GM21367 (cell line): ENCODE measurements at regions not wholly inside any gene's neighbourhood (a gene's known extent, or its start where the extent isn't known, plus 50 kb on each side); places are given as distances from the start of the nearest gene placed in this dataset.
"Not testable (repeated sequence)": the region's sequence is repeated elsewhere in the genome, so short reads cannot be mapped to it uniquely, and the experiment has no call there.

Experiments used
- ATAC-seq: cut with Tn5 transposase; IDR thresholded peaks from one replicate; pipeline ENCODE4 v1.9.1; 2021; ENCODE audit not compliant: unreplicated experiment

- not testable (repeated sequence) for ATAC-seq
Measured at GRCh38 chr15:69879963-69880362, 217.8 kb downstream of the TLE3 start.

DNA sequence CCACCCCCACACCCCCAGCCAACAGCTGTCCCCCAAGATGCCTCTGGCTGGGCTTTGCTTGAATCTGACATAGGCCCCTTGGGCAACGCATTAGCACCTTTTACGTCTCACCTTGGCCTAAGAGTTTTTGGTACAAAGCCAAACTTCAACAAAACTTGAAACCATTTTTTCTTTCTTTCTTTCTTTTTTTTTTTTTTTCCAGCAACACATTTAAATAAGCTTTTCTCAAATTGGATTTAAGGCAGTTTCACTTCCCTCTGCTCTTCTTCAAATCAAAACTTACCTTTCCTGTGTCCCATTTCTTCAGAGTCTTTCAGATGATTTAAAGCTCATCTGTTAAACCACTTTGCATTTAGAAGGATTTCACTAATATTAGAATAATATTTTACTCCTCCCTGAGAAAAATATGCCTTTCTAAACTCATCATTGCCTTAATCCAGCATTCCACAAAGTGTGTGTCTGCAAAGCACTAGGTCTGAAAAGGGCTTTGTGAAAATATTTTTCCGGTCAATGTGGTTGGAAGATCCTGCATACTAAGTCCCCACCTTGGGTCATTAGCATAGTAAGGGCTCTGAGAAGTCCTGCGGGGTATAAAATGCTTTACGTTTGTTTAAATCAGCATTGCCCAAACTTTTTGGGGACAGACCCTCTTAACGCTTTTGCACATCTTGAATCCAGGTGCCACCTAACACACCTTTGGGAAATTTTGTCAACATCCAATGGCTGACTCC lies 217.0 kb downstream of the TLE3 start:
- ATAC-seq: no peak

GRCh38 chr15:69881302-69881670 lies 216.4 kb downstream of the TLE3 start:
- peak; percentile 33 for ATAC-seq

GRCh38 chr15:69881766-69882165 lies 216.0 kb downstream of the TLE3 start:
- ATAC-seq: peak; percentile 70

DNA sequence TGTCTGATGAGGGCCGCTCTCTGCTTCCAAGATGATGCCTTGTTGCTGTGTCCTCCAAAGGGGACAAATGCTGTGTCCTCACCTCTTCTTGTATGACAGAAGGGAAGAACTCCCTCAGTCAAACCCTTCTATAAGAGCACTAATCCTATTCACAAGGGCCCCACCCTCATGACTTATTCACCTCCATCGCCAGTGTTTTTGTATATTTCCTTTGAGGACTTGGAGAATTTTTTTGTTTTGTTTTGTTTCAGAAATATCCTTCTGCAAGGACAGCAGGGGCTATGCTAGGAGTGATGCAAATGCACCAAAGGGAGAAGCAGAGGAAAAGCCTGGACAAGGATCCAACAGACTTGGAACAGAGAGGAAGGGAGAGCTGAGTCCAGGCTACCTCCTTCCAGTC lies 214.4 kb downstream of the TLE3 start:
- no peak for ATAC-seq

- ATAC-seq: no peak
Measured at GRCh38 chr15:69885173-69885955, 212.4 kb downstream of the TLE3 start.

- no peak for ATAC-seq
Measured at GRCh38 chr15:69887009-69887408, 210.7 kb downstream of the TLE3 start.

GRCh38 chr15:69887553-69887952 lies 210.2 kb downstream of the TLE3 start:
- ATAC-seq: no peak

GRCh38 chr15:69888406-69888805 lies 209.3 kb downstream of the TLE3 start:
- no peak for ATAC-seq

DNA sequence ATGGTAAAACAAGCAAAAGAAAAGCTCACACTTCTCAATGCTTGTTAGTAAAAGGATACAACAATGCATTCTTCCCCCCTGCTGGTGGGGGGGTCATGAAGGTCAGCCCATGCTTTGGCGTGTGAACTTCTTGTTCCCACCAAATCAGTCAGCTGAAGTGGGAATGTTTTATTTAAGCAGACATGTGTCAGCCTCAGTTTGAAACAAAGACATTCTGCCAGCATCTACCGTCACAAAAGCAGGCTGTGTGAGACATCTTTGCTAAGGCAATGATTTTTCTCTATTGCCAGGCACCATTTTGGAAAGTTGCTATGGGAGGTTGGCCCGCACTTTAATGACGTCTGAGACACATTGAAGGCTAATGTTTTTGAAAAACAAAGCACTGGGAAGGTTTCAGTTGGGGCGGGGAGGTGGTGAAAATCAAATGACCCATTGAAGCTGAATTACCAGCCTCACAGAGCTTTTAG lies 206.6 kb downstream of the TLE3 start:
- no peak for ATAC-seq

DNA sequence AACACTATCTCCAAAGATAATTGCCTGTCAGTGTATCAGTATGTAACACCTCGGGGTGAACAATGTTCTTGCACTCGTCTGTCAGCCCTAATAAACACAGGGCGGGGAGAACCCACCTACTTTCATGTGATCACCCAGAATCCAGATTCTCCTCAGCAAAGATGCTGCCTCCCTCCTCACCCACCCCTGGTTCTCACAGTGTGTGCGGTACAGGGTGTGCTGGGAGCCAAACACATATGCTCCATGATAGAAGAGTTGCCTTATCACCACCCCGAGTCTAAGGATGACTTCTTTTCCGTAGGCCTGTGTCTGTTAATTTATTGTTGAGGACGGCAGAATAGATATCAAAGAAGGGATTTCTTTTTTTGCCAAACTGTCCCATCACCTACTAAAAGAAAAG lies 206.1 kb downstream of the TLE3 start:
- ATAC-seq: no peak

DNA sequence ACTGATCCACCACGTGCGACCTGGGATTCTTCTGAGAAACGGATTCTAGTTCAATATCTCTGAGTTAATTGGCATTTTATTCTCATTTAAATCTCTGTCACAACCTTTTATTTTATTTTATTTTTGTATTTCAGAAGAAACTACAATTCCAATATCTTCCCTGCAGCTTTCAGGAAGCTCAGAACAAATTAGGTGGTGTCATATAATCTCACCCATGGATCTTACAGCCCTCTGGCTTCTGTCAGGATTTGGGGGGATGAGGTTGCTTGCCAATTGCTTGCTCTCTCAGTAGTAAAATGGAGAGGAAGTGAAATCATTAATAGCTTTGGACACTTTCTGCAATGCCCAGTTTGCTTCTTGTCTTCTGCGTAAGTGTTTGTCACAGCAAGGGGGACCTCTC lies 205.4 kb downstream of the TLE3 start:
- ATAC-seq: no peak

DNA sequence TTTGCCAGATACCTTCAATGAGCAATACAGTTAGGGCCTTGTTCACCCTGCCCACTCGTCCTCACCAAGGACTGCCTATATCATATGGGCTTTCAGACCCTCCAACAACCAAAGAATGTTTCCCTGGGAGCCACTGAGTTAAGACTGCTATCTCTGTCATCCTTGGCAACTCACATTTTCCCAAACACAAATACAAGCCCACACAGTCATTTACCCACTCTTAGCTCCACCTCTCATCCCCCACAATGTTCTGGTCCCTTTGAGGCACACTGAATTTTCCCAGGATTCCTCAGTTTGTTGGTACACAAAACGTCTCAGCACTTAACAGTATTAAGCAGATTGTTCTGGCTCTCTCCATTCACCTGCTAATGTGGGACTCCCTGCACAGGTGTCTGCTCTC lies 204.6 kb downstream of the TLE3 start:
- ATAC-seq: no peak

- ATAC-seq: no peak
Measured at GRCh38 chr15:69893863-69894262, 203.9 kb downstream of the TLE3 start.

DNA sequence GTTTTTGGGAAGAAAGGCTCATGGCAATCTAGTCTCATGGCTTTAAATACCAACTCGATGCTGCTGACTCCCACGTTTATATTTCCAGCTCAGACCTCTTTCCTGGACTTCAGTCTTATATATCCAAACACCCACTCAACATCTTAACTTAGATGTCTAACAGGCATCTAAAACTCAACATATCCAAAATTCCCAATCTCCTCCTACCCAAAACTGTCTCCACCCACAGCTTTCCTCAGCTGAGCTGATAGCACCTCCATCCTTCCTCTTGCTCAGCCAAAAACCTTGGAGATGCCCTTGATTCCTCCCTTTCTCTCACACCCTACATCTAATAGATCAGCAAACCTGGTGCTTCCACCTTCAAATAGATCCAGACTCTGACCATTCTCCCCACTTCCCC lies 202.5 kb downstream of the TLE3 start:
- no peak for ATAC-seq

GRCh38 chr15:69896606-69897005 lies 201.1 kb downstream of the TLE3 start:
- no peak for ATAC-seq

- no peak for ATAC-seq
Measured at GRCh38 chr15:69897061-69897460, 200.7 kb downstream of the TLE3 start.

GRCh38 chr15:69897471-69898237 lies 200.1 kb downstream of the TLE3 start:
- ATAC-seq: no peak

DNA sequence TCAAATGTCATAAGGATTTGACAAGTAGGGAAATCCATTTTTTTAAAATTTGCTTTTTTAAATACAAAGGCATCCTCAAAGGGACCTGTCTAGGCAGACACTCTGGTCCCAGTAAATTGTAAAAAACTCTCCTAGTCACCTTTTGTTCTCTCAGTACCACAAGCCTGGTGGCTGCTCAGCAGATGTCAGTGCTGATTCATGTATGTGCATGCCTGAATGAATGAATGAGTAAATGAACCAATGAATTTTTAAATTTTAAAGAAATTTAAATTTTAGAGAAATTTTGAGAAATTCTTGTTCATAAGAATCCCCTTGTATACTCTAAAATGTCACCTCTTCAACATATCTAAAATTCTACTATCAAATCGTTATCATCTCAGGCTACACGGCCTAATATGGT lies 199.5 kb downstream of the TLE3 start:
- no peak for ATAC-seq

DNA sequence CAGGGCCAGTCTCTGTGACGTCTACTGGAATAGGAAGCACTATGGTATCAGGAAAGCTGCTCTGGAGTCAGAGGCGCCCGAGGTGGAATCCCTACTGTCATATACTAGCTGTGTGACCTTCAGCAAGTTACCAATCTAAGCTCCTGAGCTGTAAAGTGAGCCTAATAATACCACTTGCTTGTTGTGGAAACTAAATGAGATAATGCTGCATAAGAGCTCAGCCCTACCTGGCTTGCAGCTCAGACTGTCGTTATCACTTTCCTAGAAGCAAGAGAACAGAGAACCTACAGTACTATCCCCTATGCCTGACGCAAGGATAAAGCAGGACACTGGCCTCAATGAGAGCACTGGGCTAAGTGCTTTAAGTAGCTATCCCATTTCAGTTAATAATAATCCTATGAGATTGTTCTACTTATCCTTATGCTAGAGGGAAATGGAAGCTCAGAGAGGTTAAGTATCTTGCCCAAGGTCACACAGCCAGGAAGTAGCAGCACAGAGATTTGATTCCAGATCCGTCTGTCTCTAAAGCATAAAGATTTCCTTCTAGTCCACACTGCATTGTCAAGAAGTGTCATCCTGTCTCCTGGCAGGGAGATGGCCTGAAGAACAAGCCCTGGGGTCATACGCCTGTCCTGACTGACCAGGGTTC lies 195.2 kb downstream of the TLE3 start:
- no peak for ATAC-seq
